ENCODE measurements at regions not wholly inside any gene's neighbourhood (a gene's known extent, or its start where the extent isn't known, plus 50 kb on each side); places are given as distances from the start of the nearest gene placed in this dataset.

- no peaks in the 10 kb centered on the region for H3K36me3 ChIP-seq (ENCODE audit: control insufficient read depth, insufficient read depth, low read length)
- H3K27ac ChIP-seq (ENCODE audit: low read length), result no peak overlapping the region
- no peak for TF ChIP-seq POLR2AphosphoS5 (IDR thresholded peaks at IDR 0.05; ENCODE audit: low read depth, low read length)
- no peak for TF ChIP-seq SIN3A (IDR thresholded peaks at IDR 0.05; ENCODE audit: borderline replicate concordance, insufficient read depth, low read depth, low read length)
- no peak for TF ChIP-seq CTCF (IDR thresholded peaks at IDR 0.05)
- TF ChIP-seq TCF7L2 (IDR thresholded peaks at IDR 0.05; ENCODE audit: low read depth, low read length), result no peak
- no peak for TF ChIP-seq REST (IDR thresholded peaks at IDR 0.05; ENCODE audit: insufficient read depth in 1 of 2, low read depth in 2 of 2, low read length in 1 of 2)
- in situ Hi-C loops (cut with HindIII; ENCODE audit: low pct_unique_long_range_greater_than_20kb, low sequenced_read_pairs), result no loop called here
- H3K4me1 ChIP-seq (ENCODE audit: control insufficient read depth, insufficient read depth, low read length), result no peaks in the 10 kb centered on the region
- POLR2A ChIA-PET, result no interaction called here
- H3K4me3 ChIP-seq (ENCODE audit: low read depth in 2 of 2, low read length in 2 of 2), result no peak overlapping the region
- no peak for ATAC-seq
- CTCF ChIA-PET, result no interaction called here
- no TSS peak for BruUV-seq (replicated peaks)
- intact Hi-C loops (cut with micrococcal nuclease; ENCODE audit: unreplicated experiment), result no loop called here
- H3K27me3 ChIP-seq (ENCODE audit: control insufficient read depth, insufficient read depth, low read length), result no peaks in the 10 kb centered on the region
- no peaks in the 10 kb centered on the region for H3K9me3 ChIP-seq (ENCODE audit: control insufficient read depth, insufficient read depth, low read depth, low read length)
- no peak for DNase-seq (ENCODE audit: low read depth, low spot score)
Measured at GRCh38 chr17:22717211-22717610, 1024.9 kb downstream of the KCNJ18 start.

GRCh38 chr17:22718689-22719088 lies 1026.4 kb downstream of the KCNJ18 start:
- no TSS peak for BruUV-seq (replicated peaks)

More at GRCh38 chr17:22718689-22719088, 1026.4 kb downstream of the KCNJ18 start:
- ChIA-PET CTCF (no interaction called here), POLR2A (no interaction called here)
- no peak for TF ChIP-seq POLR2AphosphoS5 (IDR thresholded peaks at IDR 0.05; ENCODE audit: low read depth, low read length)
- no peak for TF ChIP-seq CTCF (IDR thresholded peaks at IDR 0.05)
- no peak for TF ChIP-seq REST (IDR thresholded peaks at IDR 0.05; ENCODE audit: insufficient read depth in 1 of 2, low read depth in 2 of 2, low read length in 1 of 2)
- TF ChIP-seq TCF7L2 (IDR thresholded peaks at IDR 0.05; ENCODE audit: low read depth, low read length), result no peak
- TF ChIP-seq SIN3A (IDR thresholded peaks at IDR 0.05; ENCODE audit: borderline replicate concordance, insufficient read depth, low read depth, low read length), result no peak
- intact Hi-C loops (cut with micrococcal nuclease; ENCODE audit: unreplicated experiment) (no loop called here), in situ Hi-C loops (cut with HindIII; ENCODE audit: low pct_unique_long_range_greater_than_20kb, low sequenced_read_pairs) (no loop called here)
- ATAC-seq (no peak), DNase-seq (ENCODE audit: low read depth, low spot score) (no peak)
- H3K4me3 ChIP-seq (ENCODE audit: low read depth in 2 of 2, low read length in 2 of 2), result no peak overlapping the region
- no peaks in the 10 kb centered on the region for H3K4me1 ChIP-seq (ENCODE audit: control insufficient read depth, insufficient read depth, low read length)
- no peaks in the 10 kb centered on the region for H3K9me3 ChIP-seq (ENCODE audit: control insufficient read depth, insufficient read depth, low read depth, low read length)
- H3K36me3 ChIP-seq (ENCODE audit: control insufficient read depth, insufficient read depth, low read length), result no peaks in the 10 kb centered on the region
- no peak overlapping the region for H3K27ac ChIP-seq (ENCODE audit: low read length)
- no peaks in the 10 kb centered on the region for H3K27me3 ChIP-seq (ENCODE audit: control insufficient read depth, insufficient read depth, low read length)

All from Panc1 (cell line).